Uterus (tissue), 2 donors: ENCODE measurements at regions not wholly inside any gene's neighbourhood (a gene's known extent, or its start where the extent isn't known, plus 50 kb on each side); places are given as distances from the start of the nearest gene placed in this dataset.

Experiments used
- CTCF ChIP-seq, 4 experiments: fragments of 200-600 bp in 2 of 4; fragments of 450-650 bp in 2 of 4; sonication (generic) in 2 of 4; IDR thresholded peaks; one replicate each; pipeline ENCODE4 v1.5.1; 2016 to 2019; ENCODE audit warnings: antibody characterized with exemption in 4 of 4, mild to moderate bottlenecking in 2 of 4, moderate library complexity in 1 of 4
- POLR2A ChIP-seq, 2 donors: fragments of 450-650 bp; IDR thresholded peaks; one replicate each; pipeline ENCODE4 v1.6.1; 2016; ENCODE audit warnings: antibody characterized with exemption in 2 of 2, mild to moderate bottlenecking in 1 of 2, moderate library complexity in 1 of 2

GRCh38 chr9:108536836-108537601 lies 318.8 kb downstream of the ACTL7B start:
- TF ChIP-seq CTCF (IDR thresholded peaks at IDR 0.05) = no peak
- TF ChIP-seq POLR2A (IDR thresholded peaks at IDR 0.05) = no peak
